ENCODE measurements at regions not wholly inside any gene's neighbourhood (a gene's known extent, or its start where the extent isn't known, plus 50 kb on each side); places are given as distances from the start of the nearest gene placed in this dataset.

DNA sequence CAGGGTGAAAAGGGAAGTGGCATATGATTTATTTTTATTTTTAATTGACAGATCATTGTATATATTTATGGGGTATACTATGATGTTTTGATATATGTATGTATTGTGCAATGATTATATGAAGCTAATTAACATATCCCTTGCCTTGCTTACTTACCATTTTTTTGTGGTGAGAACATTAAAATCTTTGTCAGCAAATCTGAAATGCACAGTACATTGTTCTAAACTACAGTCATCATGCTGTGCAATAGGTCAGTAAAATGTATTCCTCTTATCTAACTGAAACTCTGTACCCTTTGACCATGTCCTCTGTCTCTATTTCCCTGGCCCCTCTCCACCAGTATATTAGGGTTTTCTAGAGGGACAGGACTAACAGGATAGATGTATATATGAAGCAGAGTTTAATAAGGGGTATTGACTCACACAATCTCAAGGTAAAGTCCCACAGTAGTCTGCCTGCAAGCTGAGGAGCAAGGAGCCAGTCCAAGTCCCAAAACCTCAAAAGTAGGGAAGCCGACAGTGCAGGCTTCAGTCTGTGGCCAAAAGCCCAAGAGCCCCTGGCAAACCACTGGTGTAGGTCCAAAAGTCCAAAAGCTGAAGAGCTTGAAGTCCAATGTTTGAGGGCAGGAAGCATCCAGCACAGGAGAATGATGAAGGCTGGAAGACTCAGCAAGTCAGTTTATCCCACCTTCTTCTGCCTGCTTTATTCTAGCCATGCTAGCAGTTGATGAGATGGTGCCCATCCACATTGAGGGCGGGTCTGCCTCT lies 122.2 kb upstream of the FBXL7 start:
- DNase-seq (ENCODE audit: low spot score): no peak
- H3K27ac ChIP-seq: no peak overlapping the region
- no peak for TF ChIP-seq CTCF (conservative IDR thresholded peaks at IDR 0.05; ENCODE audit: low read depth)
- POLR2A ChIA-PET (ENCODE audit: low non-redundant PET): no interaction called here
- CTCF ChIA-PET: no interaction called here

- POLR2A ChIA-PET (ENCODE audit: low non-redundant PET): no interaction called here
- CTCF ChIA-PET: no interaction called here
- no peak for TF ChIP-seq CTCF (conservative IDR thresholded peaks at IDR 0.05; ENCODE audit: low read depth)
- no peak for DNase-seq (ENCODE audit: low spot score)
- H3K27ac ChIP-seq: no peak overlapping the region
Observed at GRCh38 chr5:15376803-15377202, 123.2 kb upstream of the FBXL7 start.

DNA sequence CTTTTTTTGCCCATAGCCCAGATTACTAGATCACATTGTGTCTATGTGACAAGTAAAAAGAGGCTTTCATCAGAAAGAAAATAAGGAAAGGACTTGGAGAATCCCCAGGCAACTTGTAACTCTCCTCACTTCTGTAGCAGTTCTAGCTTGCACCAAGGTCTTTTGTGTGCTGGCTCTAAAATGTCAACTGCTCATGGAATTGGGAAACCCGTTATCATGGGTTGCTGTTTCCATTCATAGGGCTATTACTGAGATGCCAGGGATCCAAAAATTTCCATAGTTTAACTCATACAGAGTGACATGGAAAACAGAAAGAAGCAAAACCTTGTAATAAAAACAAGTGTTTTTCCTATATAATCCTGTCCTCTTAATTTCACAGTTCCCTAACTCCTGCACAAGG lies 123.9 kb upstream of the FBXL7 start:
- no peak for TF ChIP-seq CTCF (conservative IDR thresholded peaks at IDR 0.05; ENCODE audit: low read depth)
- DNase-seq (ENCODE audit: low spot score): no peak
- POLR2A ChIA-PET (ENCODE audit: low non-redundant PET): no interaction called here
- CTCF ChIA-PET: interaction anchor here (0.6 kb wide), 1 partner anchor 1564 kb away, joined by 5 read pairs; no protein-coding TSS in a partner anchor
- no peak overlapping the region for H3K27ac ChIP-seq

GRCh38 chr5:15375559-15375958 lies 124.4 kb upstream of the FBXL7 start:
- ChIA-PET POLR2A (ENCODE audit: low non-redundant PET) (no interaction called here), CTCF (interaction anchor here (0.6 kb wide), 2 partner anchors 516 to 1564 kb away, joined by 5 read pairs; no protein-coding TSS in a partner anchor)
- H3K27ac ChIP-seq: no peak overlapping the region
- TF ChIP-seq CTCF (conservative IDR thresholded peaks at IDR 0.05; ENCODE audit: low read depth): no peak
- no peak for DNase-seq (ENCODE audit: low spot score)

- POLR2A ChIA-PET (ENCODE audit: low non-redundant PET): no interaction called here
- no peak overlapping the region for H3K27ac ChIP-seq
Observed at GRCh38 chr5:15374886-15375285, 125.1 kb upstream of the FBXL7 start.

DNA sequence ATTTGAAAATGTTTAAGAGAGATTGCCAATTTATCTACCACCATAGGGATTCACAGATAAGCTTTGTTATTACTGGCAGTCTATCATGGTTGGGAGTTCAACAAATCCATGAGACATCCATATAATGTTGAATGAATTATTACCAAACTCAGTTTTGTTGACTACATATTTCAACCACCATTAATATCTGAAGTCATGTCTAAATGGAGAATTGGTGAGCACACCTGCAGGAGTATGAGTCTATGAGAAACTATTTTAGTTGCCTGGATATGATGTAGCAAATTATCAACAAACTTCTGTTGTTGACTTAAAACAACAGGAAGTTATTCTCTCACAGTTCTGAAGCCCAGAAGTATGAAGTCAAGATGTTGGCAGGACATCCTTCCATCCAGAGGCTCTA lies 126.8 kb upstream of the FBXL7 start:
- ChIA-PET CTCF (no interaction called here), POLR2A (ENCODE audit: low non-redundant PET) (no interaction called here)
- no peak for DNase-seq (ENCODE audit: low spot score)
- no peak for TF ChIP-seq CTCF (conservative IDR thresholded peaks at IDR 0.05; ENCODE audit: low read depth)
- H3K27ac ChIP-seq: no peak overlapping the region

More at GRCh38 chr5:15374886-15375285, 125.1 kb upstream of the FBXL7 start:
- TF ChIP-seq CTCF (conservative IDR thresholded peaks at IDR 0.05; ENCODE audit: low read depth): no peak
- CTCF ChIA-PET: no interaction called here
- DNase-seq (ENCODE audit: low spot score): no peak

All from RWPE1 (cell line).